ENCODE measurements at regions not wholly inside any gene's neighbourhood (a gene's known extent, or its start where the extent isn't known, plus 50 kb on each side); places are given as distances from the start of the nearest gene placed in this dataset.

DNA sequence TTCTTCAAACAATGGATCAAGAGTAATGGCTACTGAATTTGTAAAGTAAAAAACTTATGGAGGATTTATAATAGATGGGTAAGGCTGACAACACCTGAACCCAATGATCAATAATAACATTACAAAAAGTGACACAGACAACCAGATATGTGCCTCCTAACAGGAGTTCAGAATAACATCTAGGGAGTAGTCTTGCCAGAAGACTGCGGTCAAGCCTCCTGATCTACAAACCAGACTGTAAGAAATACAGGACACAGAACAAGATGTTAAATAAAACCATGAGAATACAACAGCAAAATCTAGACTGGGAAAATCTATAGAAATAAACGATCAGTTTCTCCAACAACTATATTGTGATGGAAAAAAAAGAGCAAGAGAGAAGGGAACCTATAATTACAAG is 262.6 kb upstream of the TMTC1 start:
- H3K9me3 Mint-ChIP-seq (ENCODE audit: low read depth) = peaks cover 3% of the 10 kb centered on the region
- H3K27ac Mint-ChIP-seq = no peak overlapping the region
- no peaks in the 10 kb centered on the region for H3K4me1 Mint-ChIP-seq
- ATAC-seq (no peak), DNase-seq (no peak)
- ChIA-PET CTCF (no interaction called here), POLR2A (no interaction called here)
- no peaks in the 10 kb centered on the region for H3K36me3 Mint-ChIP-seq (ENCODE audit: low read depth)
- H3K27me3 Mint-ChIP-seq = no peaks in the 10 kb centered on the region
- no peak overlapping the region for H3K4me3 Mint-ChIP-seq
- intact Hi-C loops (cut with DNase I, micrococcal nuclease) = no loop called here

DNA sequence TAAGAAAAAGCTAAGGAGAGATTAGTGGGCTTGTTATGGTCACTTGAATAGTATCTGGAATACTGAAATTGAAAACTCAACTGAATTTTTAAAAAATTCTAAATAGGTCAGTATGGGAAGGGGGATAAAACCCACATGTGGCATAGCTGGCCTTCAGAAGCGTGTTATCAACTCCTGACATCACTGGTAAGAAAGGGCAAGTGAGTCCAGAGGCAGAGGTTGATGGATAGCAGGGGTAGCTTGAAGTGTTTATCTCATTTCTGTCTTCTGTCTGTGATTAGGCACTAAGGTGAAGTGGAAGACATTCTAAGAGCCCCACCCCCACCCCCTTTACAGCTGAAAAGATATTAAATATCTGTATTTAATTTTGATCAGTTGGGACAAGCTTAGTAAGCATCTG is 261.4 kb upstream of the TMTC1 start:
- Mint-ChIP-seq H3K27me3 (no peaks in the 10 kb centered on the region), H3K4me3 (no peak overlapping the region), H3K4me1 (no peaks in the 10 kb centered on the region), H3K36me3 (ENCODE audit: low read depth) (no peaks in the 10 kb centered on the region), H3K9me3 (ENCODE audit: low read depth) (peaks cover 4% of the 10 kb centered on the region), H3K27ac (no peak overlapping the region)
- ATAC-seq (no peak), DNase-seq (no peak)
- intact Hi-C loops (cut with DNase I, micrococcal nuclease) = no loop called here
- ChIA-PET CTCF (no interaction called here), POLR2A (no interaction called here)

GRCh38 chr12:30044206-30044605 is 260.5 kb upstream of the TMTC1 start:
- CTCF ChIA-PET = no interaction called here
- H3K27me3 Mint-ChIP-seq = no peaks in the 10 kb centered on the region
- ATAC-seq (no peak), DNase-seq (no peak)
- H3K9me3 Mint-ChIP-seq (ENCODE audit: low read depth) = peaks cover 7% of the 10 kb centered on the region
- no peaks in the 10 kb centered on the region for H3K4me1 Mint-ChIP-seq
- H3K27ac Mint-ChIP-seq = no peak overlapping the region
- intact Hi-C loops (cut with DNase I, micrococcal nuclease) = no loop called here
- H3K4me3 Mint-ChIP-seq = no peak overlapping the region
- H3K36me3 Mint-ChIP-seq (ENCODE audit: low read depth) = no peaks in the 10 kb centered on the region
- POLR2A ChIA-PET = no interaction called here

GRCh38 chr12:30043151-30043847 is 259.6 kb upstream of the TMTC1 start:
- Mint-ChIP-seq H3K27ac (no peak overlapping the region), H3K4me1 (no peaks in the 10 kb centered on the region), H3K9me3 (ENCODE audit: low read depth) (peaks cover 7% of the 10 kb centered on the region), H3K4me3 (no peak overlapping the region), H3K27me3 (no peaks in the 10 kb centered on the region), H3K36me3 (ENCODE audit: low read depth) (no peaks in the 10 kb centered on the region)
- intact Hi-C loops (cut with DNase I, micrococcal nuclease) = no loop called here
- ATAC-seq (no peak), DNase-seq (no peak)
- POLR2A ChIA-PET = no interaction called here
- CTCF ChIA-PET = no interaction called here

GRCh38 chr12:30041096-30041495 is 257.4 kb upstream of the TMTC1 start:
- H3K9me3 Mint-ChIP-seq (ENCODE audit: low read depth) = peaks cover 10% of the 10 kb centered on the region
- H3K4me3 Mint-ChIP-seq = no peak overlapping the region
- intact Hi-C loops (cut with DNase I, micrococcal nuclease) = no loop called here
- no peaks in the 10 kb centered on the region for H3K27me3 Mint-ChIP-seq
- POLR2A ChIA-PET = no interaction called here
- no peaks in the 10 kb centered on the region for H3K4me1 Mint-ChIP-seq
- ATAC-seq (no peak), DNase-seq (no peak)
- CTCF ChIA-PET = no interaction called here
- H3K27ac Mint-ChIP-seq = no peak overlapping the region
- H3K36me3 Mint-ChIP-seq (ENCODE audit: low read depth) = no peaks in the 10 kb centered on the region

GRCh38 chr12:30030693-30031374 is 247.1 kb upstream of the TMTC1 start:
- Mint-ChIP-seq H3K36me3 (ENCODE audit: low read depth) (no peaks in the 10 kb centered on the region), H3K4me3 (no peak overlapping the region)

GRCh38 chr12:30026621-30027234 is 243.0 kb upstream of the TMTC1 start:
- Mint-ChIP-seq H3K4me1 (no peaks in the 10 kb centered on the region), H3K4me3 (no peak overlapping the region), H3K9me3 (ENCODE audit: low read depth) (peaks cover 10% of the 10 kb centered on the region), H3K36me3 (ENCODE audit: low read depth) (no peaks in the 10 kb centered on the region), H3K27me3 (no peaks in the 10 kb centered on the region), H3K27ac (no peak overlapping the region)
- ATAC-seq (no peak), DNase-seq (no peak)
- ChIA-PET POLR2A (no interaction called here), CTCF (no interaction called here)
- intact Hi-C loops (cut with DNase I, micrococcal nuclease) = no loop called here

More at GRCh38 chr12:30030693-30031374, 247.1 kb upstream of the TMTC1 start:
- no peak overlapping the region for H3K27ac Mint-ChIP-seq
- H3K27me3 Mint-ChIP-seq = no peaks in the 10 kb centered on the region
- intact Hi-C loops (cut with DNase I, micrococcal nuclease) = no loop called here
- ChIA-PET CTCF (no interaction called here), POLR2A (no interaction called here)
- no peaks in the 10 kb centered on the region for H3K4me1 Mint-ChIP-seq
- peaks cover 6% of the 10 kb centered on the region for H3K9me3 Mint-ChIP-seq (ENCODE audit: low read depth)
- ATAC-seq (no peak), DNase-seq (no peak)

- CTCF ChIA-PET = no interaction called here
- H3K9me3 Mint-ChIP-seq (ENCODE audit: low read depth) = peaks cover 10% of the 10 kb centered on the region
- intact Hi-C loops (cut with DNase I, micrococcal nuclease) = no loop called here
- no peaks in the 10 kb centered on the region for H3K36me3 Mint-ChIP-seq (ENCODE audit: low read depth)
- no peaks in the 10 kb centered on the region for H3K4me1 Mint-ChIP-seq
- ATAC-seq = no peak
- no peak for DNase-seq
- no peak overlapping the region for H3K27ac Mint-ChIP-seq
- no peaks in the 10 kb centered on the region for H3K27me3 Mint-ChIP-seq
- H3K4me3 Mint-ChIP-seq = no peak overlapping the region
- POLR2A ChIA-PET = no interaction called here
These were observed 241.6 kb upstream of the TMTC1 start for GRCh38 chr12:30025317-30025716.

- Mint-ChIP-seq H3K27me3 (no peaks in the 10 kb centered on the region), H3K36me3 (ENCODE audit: low read depth) (no peaks in the 10 kb centered on the region), H3K4me1 (no peaks in the 10 kb centered on the region), H3K9me3 (ENCODE audit: low read depth) (peaks cover 10% of the 10 kb centered on the region), H3K27ac (no peak overlapping the region), H3K4me3 (no peak overlapping the region)
- ATAC-seq = no peak
- intact Hi-C loops (cut with DNase I, micrococcal nuclease) = no loop called here
- ChIA-PET CTCF (no interaction called here), POLR2A (no interaction called here)
- no peak for DNase-seq
These were observed 239.4 kb upstream of the TMTC1 start for GRCh38 chr12:30023186-30023585.

DNA sequence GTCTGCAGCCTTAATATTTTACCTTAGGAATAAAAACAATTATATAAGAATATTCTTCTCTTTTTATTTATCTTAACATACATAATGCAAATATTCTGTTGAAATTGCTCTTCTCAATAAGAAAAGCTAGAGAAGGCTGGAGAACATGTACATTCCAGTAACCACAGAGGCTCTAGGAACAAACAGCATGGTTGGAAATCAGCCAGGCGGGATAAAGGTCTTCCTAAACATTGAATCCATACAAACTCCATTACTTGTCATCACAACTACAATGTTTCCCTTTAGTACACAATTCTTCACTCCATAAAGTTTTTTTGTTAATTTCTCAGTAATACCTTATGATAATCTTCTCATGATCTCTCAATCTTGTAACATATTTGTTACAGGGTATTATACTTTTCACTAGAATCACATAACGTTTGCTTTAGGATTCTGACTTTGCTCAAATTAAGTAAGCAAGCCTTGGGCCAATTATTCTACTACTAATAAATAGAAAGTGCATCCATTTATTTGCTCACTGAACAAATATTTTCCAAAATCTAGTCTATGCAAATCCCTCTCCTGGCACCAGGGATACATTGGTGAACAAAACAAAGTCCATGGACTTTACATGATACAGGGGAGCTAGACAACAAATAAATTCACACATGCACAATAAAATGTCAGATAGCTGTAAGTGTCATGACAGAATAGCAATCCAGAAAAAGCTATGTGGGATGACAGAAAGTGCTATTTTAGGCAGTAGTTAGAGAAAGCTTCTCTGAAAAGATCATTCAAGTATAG is 237.5 kb upstream of the TMTC1 start:
- no peak for ATAC-seq
- no peaks in the 10 kb centered on the region for H3K36me3 Mint-ChIP-seq (ENCODE audit: low read depth)

DNA sequence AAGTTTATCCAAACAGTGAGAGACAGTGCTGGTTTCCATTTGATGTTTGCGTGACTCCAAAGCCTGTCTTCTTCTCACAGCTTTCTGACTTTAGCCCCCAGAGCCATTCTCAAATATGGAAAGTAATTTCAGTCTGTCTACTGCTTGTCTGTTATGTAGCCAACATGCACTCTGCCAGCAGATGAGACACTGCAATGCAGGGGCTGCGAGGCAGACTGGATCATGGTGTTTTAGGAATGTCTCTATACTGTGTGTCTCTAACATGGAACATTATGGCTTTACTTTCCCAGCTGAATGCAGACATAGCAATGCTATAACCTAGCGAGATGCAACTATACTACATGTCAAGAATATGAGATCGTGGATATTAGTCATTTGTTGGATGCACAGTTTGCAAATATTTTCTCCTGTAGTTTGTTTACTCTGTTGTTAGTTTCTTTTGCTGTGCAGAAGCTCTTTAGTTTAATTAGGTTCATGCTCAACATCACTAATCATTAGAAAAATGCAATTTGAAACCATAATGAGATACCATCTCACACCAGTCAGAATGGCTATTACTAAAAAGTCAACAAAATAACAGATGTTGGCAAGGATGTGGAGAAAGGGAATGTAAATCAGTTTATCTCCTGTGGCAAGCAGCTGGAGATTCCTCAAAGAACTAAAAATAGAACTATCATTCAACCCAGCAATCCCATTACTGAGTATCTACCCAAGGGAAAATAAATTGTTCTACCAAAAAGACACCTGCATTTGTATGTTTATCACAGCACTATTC is 235.8 kb upstream of the TMTC1 start:
- Mint-ChIP-seq H3K9me3 (ENCODE audit: low read depth) (peaks cover 10% of the 10 kb centered on the region), H3K27ac (no peak overlapping the region), H3K36me3 (ENCODE audit: low read depth) (no peaks in the 10 kb centered on the region), H3K4me3 (no peak overlapping the region), H3K4me1 (no peaks in the 10 kb centered on the region), H3K27me3 (peaks cover 3% of the 10 kb centered on the region)
- ChIA-PET CTCF (no interaction called here), POLR2A (no interaction called here)
- intact Hi-C loops (cut with DNase I, micrococcal nuclease) = no loop called here
- DNase-seq (no peak), ATAC-seq (no peak)

More for the DNA sequence above, 237.5 kb upstream of the TMTC1 start:
- DNase-seq = no peak
- Mint-ChIP-seq H3K27me3 (no peaks in the 10 kb centered on the region), H3K9me3 (ENCODE audit: low read depth) (peaks cover 12% of the 10 kb centered on the region), H3K27ac (no peak overlapping the region), H3K4me3 (no peak overlapping the region), H3K4me1 (no peaks in the 10 kb centered on the region)
- POLR2A ChIA-PET = no interaction called here
- CTCF ChIA-PET = no interaction called here
- intact Hi-C loops (cut with DNase I, micrococcal nuclease) = no loop called here
